ENCODE measurements at regions not wholly inside any gene's neighbourhood (a gene's known extent, or its start where the extent isn't known, plus 50 kb on each side); places are given as distances from the start of the nearest gene placed in this dataset.

DNA sequence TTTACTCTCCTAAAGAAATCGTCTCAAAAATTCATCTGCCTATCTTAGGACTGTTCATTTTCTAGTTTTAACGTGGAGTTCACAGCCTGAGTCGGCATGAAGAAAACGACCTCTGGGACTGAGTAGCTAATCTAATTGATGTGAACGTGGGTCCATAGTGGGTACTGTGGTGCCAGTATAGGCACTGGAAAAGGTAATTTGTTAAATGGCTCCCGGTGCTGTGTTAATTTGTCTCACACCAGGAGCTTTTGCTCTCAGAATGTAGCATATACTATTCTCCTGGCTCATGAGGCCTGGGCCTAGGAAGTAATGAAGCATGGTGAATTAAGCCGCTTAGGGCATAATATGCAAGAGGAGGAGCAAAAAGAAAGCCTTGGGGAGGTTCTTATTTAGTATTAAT lies 414.4 kb upstream of the NXPH2 start:
- DNase-seq (ENCODE audit: insufficient read length, low spot score) = no peak
- FAIRE-seq = no peak
- TF ChIP-seq POLR2AphosphoS5 (IDR thresholded peaks at IDR 0.05; ENCODE audit: low read depth, low read length) (no peak), POU2F2 (IDR thresholded peaks at IDR 0.05; ENCODE audit: low read depth, low read length) (no peak), TAF1 (IDR thresholded peaks at IDR 0.05; ENCODE audit: low read depth, low read length) (no peak), SPI1 (IDR thresholded peaks at IDR 0.05; ENCODE audit: low read depth, low read length) (no peak), PAX5 (IDR thresholded peaks at IDR 0.05; ENCODE audit: insufficient read depth, low read length, severe bottlenecking) (no peak), POLR2A (IDR thresholded peaks at IDR 0.05; ENCODE audit: low read depth, low read length) (no peak)

DNA sequence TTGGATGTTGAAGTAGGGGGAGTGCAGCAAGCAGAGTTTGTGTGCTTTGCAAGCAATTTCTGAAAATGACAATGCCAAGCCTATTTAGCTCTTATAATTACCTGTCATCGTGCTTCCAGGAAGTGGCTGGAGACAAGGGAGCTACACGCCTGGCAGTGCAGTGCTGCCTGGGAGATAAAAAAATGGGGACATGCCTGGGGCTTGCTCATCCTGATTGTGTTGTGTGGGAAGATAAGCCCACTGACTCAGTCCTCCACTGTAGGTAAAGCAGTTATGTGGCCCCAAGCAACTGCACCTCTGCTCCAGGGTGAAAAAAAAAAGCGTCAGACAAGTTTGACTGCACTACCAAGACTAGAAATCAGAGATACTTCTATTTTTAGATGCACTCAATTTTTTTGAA lies 396.9 kb upstream of the NXPH2 start:
- TF ChIP-seq TAF1 (IDR thresholded peaks at IDR 0.05; ENCODE audit: low read depth, low read length) (no peak), POLR2A (IDR thresholded peaks at IDR 0.05; ENCODE audit: low read depth, low read length) (no peak), PAX5 (IDR thresholded peaks at IDR 0.05; ENCODE audit: insufficient read depth, low read length, severe bottlenecking) (no peak), POLR2AphosphoS5 (IDR thresholded peaks at IDR 0.05; ENCODE audit: low read depth, low read length) (no peak), POU2F2 (IDR thresholded peaks at IDR 0.05; ENCODE audit: low read depth, low read length) (no peak), SPI1 (IDR thresholded peaks at IDR 0.05; ENCODE audit: low read depth, low read length) (no peak)
- no peak for DNase-seq (ENCODE audit: insufficient read length, low spot score)
- no peak for FAIRE-seq

DNA sequence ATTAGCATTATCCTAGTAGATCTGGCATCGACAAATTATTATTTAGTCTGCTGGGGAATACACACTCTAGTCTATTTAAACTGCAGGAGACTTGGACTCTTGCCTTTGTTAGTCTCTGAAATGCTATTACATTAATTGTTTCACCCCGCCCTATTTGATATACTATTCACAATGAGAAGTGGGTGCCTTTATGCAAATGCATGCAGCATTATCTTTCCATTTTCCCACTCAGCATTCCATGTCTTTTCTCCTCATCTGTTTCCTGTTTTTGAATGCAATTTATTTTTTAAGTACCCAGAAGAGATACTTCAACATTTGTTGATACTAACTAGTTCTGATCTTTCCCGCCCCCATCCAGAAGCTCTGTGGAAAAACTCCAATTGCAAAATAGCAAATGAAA lies 395.3 kb upstream of the NXPH2 start:
- no peak for TF ChIP-seq POLR2AphosphoS5 (IDR thresholded peaks at IDR 0.05; ENCODE audit: low read depth, low read length)
- no peak for TF ChIP-seq SPI1 (IDR thresholded peaks at IDR 0.05; ENCODE audit: low read depth, low read length)
- no peak for TF ChIP-seq PAX5 (IDR thresholded peaks at IDR 0.05; ENCODE audit: insufficient read depth, low read length, severe bottlenecking)
- TF ChIP-seq TAF1 (IDR thresholded peaks at IDR 0.05; ENCODE audit: low read depth, low read length) = no peak
- TF ChIP-seq POU2F2 (IDR thresholded peaks at IDR 0.05; ENCODE audit: low read depth, low read length) = no peak
- TF ChIP-seq POLR2A (IDR thresholded peaks at IDR 0.05; ENCODE audit: low read depth, low read length) = no peak
- DNase-seq (ENCODE audit: insufficient read length, low spot score) (no peak), FAIRE-seq (no peak)

DNA sequence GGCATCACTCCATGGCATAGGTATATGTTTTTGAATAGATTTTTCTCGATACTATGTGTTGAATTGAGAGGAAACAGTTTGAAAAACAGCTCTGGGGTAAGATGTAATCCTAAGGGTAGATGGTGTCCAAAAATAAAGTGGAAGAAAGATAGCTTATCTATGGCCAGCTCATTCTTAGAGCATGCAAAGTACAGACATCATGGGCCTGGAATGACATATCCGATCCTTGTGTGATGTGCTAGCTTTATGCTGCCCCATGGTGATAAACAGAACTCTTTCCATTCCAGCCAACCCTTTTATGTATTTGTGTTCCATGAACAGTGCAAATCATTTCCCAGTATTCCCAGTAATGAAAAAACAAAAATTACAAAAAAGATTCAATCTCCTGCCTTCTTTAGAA lies 390.2 kb upstream of the NXPH2 start:
- DNase-seq (ENCODE audit: insufficient read length, low spot score) = no peak
- no peak for FAIRE-seq
- no peak for TF ChIP-seq PAX5 (IDR thresholded peaks at IDR 0.05; ENCODE audit: insufficient read depth, low read length, severe bottlenecking)
- no peak for TF ChIP-seq POLR2AphosphoS5 (IDR thresholded peaks at IDR 0.05; ENCODE audit: low read depth, low read length)
- no peak for TF ChIP-seq POLR2A (IDR thresholded peaks at IDR 0.05; ENCODE audit: low read depth, low read length)
- no peak for TF ChIP-seq TAF1 (IDR thresholded peaks at IDR 0.05; ENCODE audit: low read depth, low read length)
- no peak for TF ChIP-seq SPI1 (IDR thresholded peaks at IDR 0.05; ENCODE audit: low read depth, low read length)
- no peak for TF ChIP-seq POU2F2 (IDR thresholded peaks at IDR 0.05; ENCODE audit: low read depth, low read length)

DNA sequence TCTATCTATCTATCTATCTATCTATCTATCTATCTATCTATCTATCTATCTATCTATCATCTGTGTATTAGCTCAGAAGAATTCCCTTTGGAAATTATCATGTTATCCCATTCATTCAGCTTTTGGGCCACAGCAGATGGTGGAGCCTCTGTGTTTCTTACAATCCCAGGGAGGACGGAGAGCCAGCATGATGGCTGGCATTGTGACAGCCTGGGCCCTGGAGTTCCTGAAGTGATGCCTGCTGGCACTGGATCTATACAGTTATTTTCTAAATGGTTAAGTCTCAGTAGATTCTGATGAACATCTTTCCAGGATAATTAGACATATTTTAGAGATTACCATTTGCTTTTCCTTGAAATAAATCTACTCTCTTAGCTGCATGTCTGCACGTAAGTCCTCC lies 385.4 kb upstream of the NXPH2 start:
- FAIRE-seq (no peak), DNase-seq (ENCODE audit: insufficient read length, low spot score) (no peak)
- TF ChIP-seq POU2F2 (IDR thresholded peaks at IDR 0.05; ENCODE audit: low read depth, low read length) (no peak), POLR2A (IDR thresholded peaks at IDR 0.05; ENCODE audit: low read depth, low read length) (no peak), SPI1 (IDR thresholded peaks at IDR 0.05; ENCODE audit: low read depth, low read length) (no peak), TAF1 (IDR thresholded peaks at IDR 0.05; ENCODE audit: low read depth, low read length) (no peak), PAX5 (IDR thresholded peaks at IDR 0.05; ENCODE audit: insufficient read depth, low read length, severe bottlenecking) (no peak), POLR2AphosphoS5 (IDR thresholded peaks at IDR 0.05; ENCODE audit: low read depth, low read length) (no peak)

DNA sequence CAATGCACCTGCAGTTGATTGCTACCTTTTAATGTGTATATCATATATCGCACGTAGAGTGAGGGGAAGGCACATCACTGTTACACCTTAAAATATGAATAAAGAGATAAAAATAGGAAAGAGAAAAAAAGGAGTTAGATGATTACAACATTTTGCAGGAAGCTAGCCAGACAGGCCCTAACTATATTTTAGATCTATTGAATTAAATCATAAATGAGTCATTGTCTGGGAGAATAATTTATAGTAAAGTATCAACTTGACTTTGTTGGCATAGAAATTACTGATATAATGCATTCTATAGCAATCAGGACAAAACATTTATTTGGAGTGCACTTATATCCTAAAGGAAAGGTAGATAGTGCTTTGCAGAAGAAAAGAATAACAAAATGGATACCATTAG lies 384.9 kb upstream of the NXPH2 start:
- DNase-seq (ENCODE audit: insufficient read length, low spot score) (no peak), FAIRE-seq (no peak)
- no peak for TF ChIP-seq POU2F2 (IDR thresholded peaks at IDR 0.05; ENCODE audit: low read depth, low read length)
- no peak for TF ChIP-seq POLR2AphosphoS5 (IDR thresholded peaks at IDR 0.05; ENCODE audit: low read depth, low read length)
- no peak for TF ChIP-seq SPI1 (IDR thresholded peaks at IDR 0.05; ENCODE audit: low read depth, low read length)
- no peak for TF ChIP-seq POLR2A (IDR thresholded peaks at IDR 0.05; ENCODE audit: low read depth, low read length)
- TF ChIP-seq TAF1 (IDR thresholded peaks at IDR 0.05; ENCODE audit: low read depth, low read length) = no peak
- TF ChIP-seq PAX5 (IDR thresholded peaks at IDR 0.05; ENCODE audit: insufficient read depth, low read length, severe bottlenecking) = no peak

DNA sequence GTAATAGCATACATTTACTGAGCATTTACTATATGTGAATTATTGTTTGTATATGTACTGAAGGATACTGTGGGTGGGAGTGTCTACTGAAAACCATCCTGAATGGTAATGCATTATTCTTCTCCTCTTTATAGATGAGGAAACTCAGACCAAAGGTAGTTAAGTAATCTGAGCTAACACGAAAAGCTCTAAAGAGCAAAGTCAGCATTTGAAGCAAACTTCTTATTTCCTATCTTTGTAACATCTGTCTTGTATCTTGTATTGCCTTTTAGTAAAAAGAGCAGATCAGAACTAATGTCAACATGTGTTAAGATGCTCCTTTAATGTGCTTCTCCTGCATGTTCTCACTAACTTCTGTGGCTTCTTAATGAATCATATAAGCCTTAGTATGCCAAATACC lies 382.8 kb upstream of the NXPH2 start:
- no peak for DNase-seq (ENCODE audit: insufficient read length, low spot score)
- FAIRE-seq = no peak
- TF ChIP-seq POLR2A (IDR thresholded peaks at IDR 0.05; ENCODE audit: low read depth, low read length) = no peak
- no peak for TF ChIP-seq PAX5 (IDR thresholded peaks at IDR 0.05; ENCODE audit: insufficient read depth, low read length, severe bottlenecking)
- no peak for TF ChIP-seq SPI1 (IDR thresholded peaks at IDR 0.05; ENCODE audit: low read depth, low read length)
- no peak for TF ChIP-seq POLR2AphosphoS5 (IDR thresholded peaks at IDR 0.05; ENCODE audit: low read depth, low read length)
- no peak for TF ChIP-seq TAF1 (IDR thresholded peaks at IDR 0.05; ENCODE audit: low read depth, low read length)
- no peak for TF ChIP-seq POU2F2 (IDR thresholded peaks at IDR 0.05; ENCODE audit: low read depth, low read length)

DNA sequence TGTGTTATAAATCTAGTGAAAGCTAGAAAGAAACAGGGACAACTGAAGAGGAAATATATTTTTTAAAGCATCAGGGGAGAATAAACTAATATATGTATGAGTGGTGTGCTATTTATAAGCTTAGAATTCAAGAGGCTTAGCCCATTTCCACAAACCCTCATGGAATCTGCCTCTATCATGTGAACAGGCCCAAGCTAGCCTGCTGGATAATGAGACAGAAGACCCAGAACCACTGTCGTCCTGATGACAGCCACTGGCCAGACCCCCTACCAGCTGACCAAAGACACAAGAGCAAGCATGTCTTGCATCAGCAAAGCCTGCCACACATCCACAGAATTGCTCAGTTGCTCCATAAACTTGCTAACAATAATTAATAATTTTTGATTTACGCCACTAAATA lies 382.3 kb upstream of the NXPH2 start:
- TF ChIP-seq POU2F2 (IDR thresholded peaks at IDR 0.05; ENCODE audit: low read depth, low read length) = no peak
- TF ChIP-seq POLR2A (IDR thresholded peaks at IDR 0.05; ENCODE audit: low read depth, low read length) = no peak
- TF ChIP-seq PAX5 (IDR thresholded peaks at IDR 0.05; ENCODE audit: insufficient read depth, low read length, severe bottlenecking) = no peak
- TF ChIP-seq SPI1 (IDR thresholded peaks at IDR 0.05; ENCODE audit: low read depth, low read length) = no peak
- TF ChIP-seq TAF1 (IDR thresholded peaks at IDR 0.05; ENCODE audit: low read depth, low read length) = no peak
- TF ChIP-seq POLR2AphosphoS5 (IDR thresholded peaks at IDR 0.05; ENCODE audit: low read depth, low read length) = no peak
- FAIRE-seq (no peak), DNase-seq (ENCODE audit: insufficient read length, low spot score) (no peak)

DNA sequence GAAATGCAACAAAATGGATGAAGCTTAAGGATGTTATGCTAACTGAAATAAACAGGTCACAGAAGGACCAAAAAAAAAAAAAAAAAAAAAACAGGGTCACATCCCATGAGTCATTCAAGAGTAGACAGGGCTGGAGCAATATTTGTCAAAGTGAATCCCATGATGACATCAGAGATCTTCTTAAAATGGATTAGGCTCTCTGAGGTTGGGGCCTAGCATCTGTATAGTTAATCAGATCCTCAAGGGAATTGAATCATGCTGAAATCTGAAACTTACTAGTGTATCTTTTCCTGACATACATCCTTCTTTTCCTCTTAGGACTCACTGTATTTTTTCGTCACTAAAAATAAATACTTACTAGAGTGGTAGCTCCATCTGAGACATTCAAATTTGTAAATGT lies 380.6 kb upstream of the NXPH2 start:
- FAIRE-seq (no peak), DNase-seq (ENCODE audit: insufficient read length, low spot score) (no peak)
- TF ChIP-seq POLR2A (IDR thresholded peaks at IDR 0.05; ENCODE audit: low read depth, low read length) (no peak), SPI1 (IDR thresholded peaks at IDR 0.05; ENCODE audit: low read depth, low read length) (no peak), TAF1 (IDR thresholded peaks at IDR 0.05; ENCODE audit: low read depth, low read length) (no peak), PAX5 (IDR thresholded peaks at IDR 0.05; ENCODE audit: insufficient read depth, low read length, severe bottlenecking) (no peak), POU2F2 (IDR thresholded peaks at IDR 0.05; ENCODE audit: low read depth, low read length) (no peak), POLR2AphosphoS5 (IDR thresholded peaks at IDR 0.05; ENCODE audit: low read depth, low read length) (no peak)

DNA sequence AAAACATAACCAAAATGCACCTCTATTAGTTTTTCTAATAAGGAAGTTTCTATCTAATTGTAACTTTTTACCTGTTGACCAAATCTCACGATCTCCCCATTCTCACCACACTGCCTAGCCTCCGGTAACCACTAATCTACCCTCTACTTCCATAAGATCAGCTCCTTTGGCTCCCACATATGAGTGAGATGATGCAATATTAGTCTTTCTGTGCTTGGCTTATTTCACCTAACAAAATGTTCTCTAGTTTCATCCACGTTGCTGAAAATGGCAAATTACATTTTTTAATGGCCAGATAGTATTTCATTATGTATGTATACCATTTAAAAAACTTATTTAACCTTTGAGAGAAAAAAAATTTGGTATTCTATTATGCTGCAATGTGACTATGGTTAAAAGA lies 379.0 kb upstream of the NXPH2 start:
- FAIRE-seq (no peak), DNase-seq (ENCODE audit: insufficient read length, low spot score) (no peak)
- TF ChIP-seq PAX5 (IDR thresholded peaks at IDR 0.05; ENCODE audit: insufficient read depth, low read length, severe bottlenecking) (no peak), POLR2A (IDR thresholded peaks at IDR 0.05; ENCODE audit: low read depth, low read length) (no peak), TAF1 (IDR thresholded peaks at IDR 0.05; ENCODE audit: low read depth, low read length) (no peak), SPI1 (IDR thresholded peaks at IDR 0.05; ENCODE audit: low read depth, low read length) (no peak), POU2F2 (IDR thresholded peaks at IDR 0.05; ENCODE audit: low read depth, low read length) (no peak)

All from GM12891 (cell line).